ENCODE measurements at regions not wholly inside any gene's neighbourhood (a gene's known extent, or its start where the extent isn't known, plus 50 kb on each side); places are given as distances from the start of the nearest gene placed in this dataset.
A peak's percentile ranks its signal among the peaks of the same experiment; 100 is the strongest.

DNA sequence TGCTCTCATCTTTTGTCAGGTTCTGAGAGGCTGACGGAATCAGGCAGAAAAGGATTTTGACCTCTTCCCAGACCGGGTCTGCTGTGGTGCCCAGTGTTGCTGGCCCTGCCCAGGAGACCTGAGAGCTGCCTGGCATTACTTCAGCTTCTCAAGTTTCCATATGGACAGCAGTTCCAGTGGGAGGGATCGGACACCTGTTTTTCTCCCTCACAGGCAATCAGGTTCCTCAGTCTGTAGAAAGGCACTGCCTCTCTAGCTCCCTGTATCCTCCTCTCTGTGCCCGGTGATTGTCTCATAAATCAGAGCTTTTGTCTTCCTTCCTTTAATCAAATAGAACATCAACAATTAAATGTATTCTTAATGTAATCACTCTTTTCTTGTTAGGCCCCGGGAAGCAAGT, 198.7 kb downstream of the SEMA6A start:
- in situ Hi-C loops (cut with MboI; ENCODE audit: low sequenced_read_pairs, unreplicated experiment) = no loop called here
- TF ChIP-seq, protein P1, sequence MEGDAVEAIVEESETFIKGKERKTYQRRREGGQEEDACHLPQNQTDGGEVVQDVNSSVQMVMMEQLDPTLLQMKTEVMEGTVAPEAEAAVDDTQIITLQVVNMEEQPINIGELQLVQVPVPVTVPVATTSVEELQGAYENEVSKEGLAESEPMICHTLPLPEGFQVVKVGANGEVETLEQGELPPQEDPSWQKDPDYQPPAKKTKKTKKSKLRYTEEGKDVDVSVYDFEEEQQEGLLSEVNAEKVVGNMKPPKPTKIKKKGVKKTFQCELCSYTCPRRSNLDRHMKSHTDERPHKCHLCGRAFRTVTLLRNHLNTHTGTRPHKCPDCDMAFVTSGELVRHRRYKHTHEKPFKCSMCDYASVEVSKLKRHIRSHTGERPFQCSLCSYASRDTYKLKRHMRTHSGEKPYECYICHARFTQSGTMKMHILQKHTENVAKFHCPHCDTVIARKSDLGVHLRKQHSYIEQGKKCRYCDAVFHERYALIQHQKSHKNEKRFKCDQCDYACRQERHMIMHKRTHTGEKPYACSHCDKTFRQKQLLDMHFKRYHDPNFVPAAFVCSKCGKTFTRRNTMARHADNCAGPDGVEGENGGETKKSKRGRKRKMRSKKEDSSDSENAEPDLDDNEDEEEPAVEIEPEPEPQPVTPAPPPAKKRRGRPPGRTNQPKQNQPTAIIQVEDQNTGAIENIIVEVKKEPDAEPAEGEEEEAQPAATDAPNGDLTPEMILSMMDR (IDR thresholded peaks at IDR 0.05; ENCODE audit: borderline replicate concordance, control extremely low read depth, extremely low read depth, insufficient read depth, missing control alignments) = no peak
- no peak for DNase-seq (ENCODE audit: low spot score)

DNA sequence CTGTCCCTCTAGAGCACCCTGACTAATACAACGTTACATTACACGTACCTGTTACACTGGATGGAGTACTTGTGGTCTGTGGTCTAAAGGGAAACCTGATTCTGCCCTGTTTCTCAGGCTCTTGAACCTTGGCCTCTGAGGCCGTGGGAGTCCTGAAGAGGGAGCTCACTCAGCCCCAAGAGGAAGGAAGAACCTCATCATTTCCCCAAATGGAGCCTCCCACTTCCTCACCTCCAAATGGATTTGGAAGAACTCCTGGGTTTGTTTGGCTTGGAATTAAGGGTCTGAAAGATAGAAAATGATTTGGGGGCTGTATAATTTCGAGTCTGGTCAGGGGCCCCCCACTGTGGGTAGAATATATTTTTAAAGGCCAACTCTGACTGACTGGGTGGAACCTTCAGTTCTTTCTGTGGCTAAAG, 200.2 kb downstream of the SEMA6A start:
- no peak for DNase-seq (ENCODE audit: low spot score)
- TF ChIP-seq, protein P1 (IDR thresholded peaks at IDR 0.05; ENCODE audit: borderline replicate concordance, control extremely low read depth, extremely low read depth, insufficient read depth, missing control alignments) = peak; percentile 4
- in situ Hi-C loops (cut with MboI; ENCODE audit: low sequenced_read_pairs, unreplicated experiment) = no loop called here

DNA sequence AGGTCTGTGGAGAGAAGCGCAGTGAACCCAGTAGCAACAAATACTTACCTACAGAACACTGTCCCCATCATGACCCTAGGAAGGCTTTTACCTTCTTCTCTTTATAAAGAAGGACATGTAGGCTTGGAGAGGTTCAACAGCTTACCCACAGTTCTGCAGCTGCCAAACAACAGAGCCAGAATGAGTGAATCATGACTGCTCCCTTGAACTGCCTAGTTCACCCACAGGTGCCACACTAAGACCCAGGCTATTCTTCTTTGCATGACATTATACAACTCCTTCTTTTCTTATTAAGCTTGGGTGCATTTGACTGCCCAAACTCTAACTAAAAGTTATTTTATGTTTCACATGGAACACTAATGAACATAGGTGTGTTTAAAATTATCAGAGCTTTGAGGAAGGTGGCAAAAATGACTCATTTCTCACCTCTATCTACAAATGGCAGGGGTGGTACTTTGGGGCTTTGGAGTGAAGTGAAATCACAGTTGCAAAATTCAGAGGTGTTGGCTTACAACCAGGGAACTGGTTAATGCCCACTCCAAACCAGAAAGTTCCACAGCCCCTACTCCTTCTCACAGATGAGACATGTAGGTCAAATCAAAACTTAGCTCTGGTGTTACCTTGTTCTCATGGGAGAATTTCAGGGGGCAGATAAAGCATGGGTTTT, 201.6 kb downstream of the SEMA6A start:
- in situ Hi-C loops (cut with MboI; ENCODE audit: low sequenced_read_pairs, unreplicated experiment) = no loop called here
- no peak for DNase-seq (ENCODE audit: low spot score)
- TF ChIP-seq, protein P1 (IDR thresholded peaks at IDR 0.05; ENCODE audit: borderline replicate concordance, control extremely low read depth, extremely low read depth, insufficient read depth, missing control alignments) = no peak

DNA sequence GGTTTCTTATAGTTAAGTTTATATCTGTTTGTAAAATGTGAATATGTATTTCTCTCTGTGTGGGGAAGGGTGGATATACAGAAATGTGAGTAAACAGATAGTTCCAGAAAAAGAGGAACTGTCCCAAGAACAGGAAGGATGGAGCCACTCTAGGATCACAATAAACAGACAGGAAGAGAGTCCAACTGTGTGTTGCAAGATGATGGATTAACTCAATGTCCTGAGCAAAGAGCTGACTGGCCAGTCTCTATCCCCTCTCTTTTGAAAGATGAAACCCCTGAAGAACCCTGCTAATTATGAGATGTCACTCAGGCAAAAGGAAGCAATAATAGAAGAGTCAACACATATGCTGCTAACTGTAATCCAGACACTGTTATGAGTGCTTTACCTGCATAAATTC, 202.7 kb downstream of the SEMA6A start:
- in situ Hi-C loops (cut with MboI; ENCODE audit: low sequenced_read_pairs, unreplicated experiment) = no loop called here
- TF ChIP-seq, protein P1 (IDR thresholded peaks at IDR 0.05; ENCODE audit: borderline replicate concordance, control extremely low read depth, extremely low read depth, insufficient read depth, missing control alignments) = no peak
- DNase-seq (ENCODE audit: low spot score) = no peak

DNA sequence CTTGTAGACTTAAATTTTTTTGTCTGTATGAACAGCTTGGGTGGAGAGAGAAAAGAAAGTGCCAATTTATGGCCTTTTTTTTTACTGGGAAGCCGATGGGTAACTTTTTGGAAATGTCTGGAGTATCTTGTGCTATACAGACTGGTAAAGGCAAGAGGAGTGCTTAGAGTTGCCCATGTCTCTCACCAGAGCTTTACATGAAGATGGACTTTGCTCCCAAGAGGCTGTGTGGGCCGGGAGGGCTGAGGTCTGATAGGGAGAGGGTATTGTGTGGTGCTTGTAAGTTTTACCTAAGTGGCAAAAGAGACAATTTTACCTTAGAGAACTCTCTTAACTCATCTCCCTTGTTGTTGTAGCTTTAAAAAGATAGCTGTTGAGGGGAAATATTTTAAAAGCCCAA, 203.2 kb downstream of the SEMA6A start:
- in situ Hi-C loops (cut with MboI; ENCODE audit: low sequenced_read_pairs, unreplicated experiment) = no loop called here
- no peak for DNase-seq (ENCODE audit: low spot score)
- TF ChIP-seq, protein P1 (IDR thresholded peaks at IDR 0.05; ENCODE audit: borderline replicate concordance, control extremely low read depth, extremely low read depth, insufficient read depth, missing control alignments) = no peak

DNA sequence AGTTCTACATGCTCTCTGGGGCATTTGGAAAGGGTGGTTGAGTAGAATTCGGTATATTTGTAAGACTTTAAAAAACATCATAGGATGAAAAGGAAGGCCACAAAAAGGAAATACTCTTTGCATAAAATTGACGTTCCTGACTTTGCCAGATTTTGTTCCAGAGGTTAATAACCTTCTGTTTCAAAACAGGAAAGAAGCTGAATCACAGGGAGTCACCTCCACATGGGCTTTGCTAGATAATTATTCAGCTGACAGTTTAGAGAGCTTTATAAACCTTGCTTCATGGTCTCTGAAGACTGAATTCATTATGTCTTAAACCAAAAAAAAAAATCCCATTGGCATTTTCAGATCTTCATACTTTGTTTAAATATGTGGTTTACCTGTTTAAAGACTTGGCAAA, 203.7 kb downstream of the SEMA6A start:
- TF ChIP-seq, protein P1 (IDR thresholded peaks at IDR 0.05; ENCODE audit: borderline replicate concordance, control extremely low read depth, extremely low read depth, insufficient read depth, missing control alignments) = no peak
- no peak for DNase-seq (ENCODE audit: low spot score)
- in situ Hi-C loops (cut with MboI; ENCODE audit: low sequenced_read_pairs, unreplicated experiment) = no loop called here
